ENCODE measurements at regions not wholly inside any gene's neighbourhood (a gene's known extent, or its start where the extent isn't known, plus 50 kb on each side); places are given as distances from the start of the nearest gene placed in this dataset.

DNA sequence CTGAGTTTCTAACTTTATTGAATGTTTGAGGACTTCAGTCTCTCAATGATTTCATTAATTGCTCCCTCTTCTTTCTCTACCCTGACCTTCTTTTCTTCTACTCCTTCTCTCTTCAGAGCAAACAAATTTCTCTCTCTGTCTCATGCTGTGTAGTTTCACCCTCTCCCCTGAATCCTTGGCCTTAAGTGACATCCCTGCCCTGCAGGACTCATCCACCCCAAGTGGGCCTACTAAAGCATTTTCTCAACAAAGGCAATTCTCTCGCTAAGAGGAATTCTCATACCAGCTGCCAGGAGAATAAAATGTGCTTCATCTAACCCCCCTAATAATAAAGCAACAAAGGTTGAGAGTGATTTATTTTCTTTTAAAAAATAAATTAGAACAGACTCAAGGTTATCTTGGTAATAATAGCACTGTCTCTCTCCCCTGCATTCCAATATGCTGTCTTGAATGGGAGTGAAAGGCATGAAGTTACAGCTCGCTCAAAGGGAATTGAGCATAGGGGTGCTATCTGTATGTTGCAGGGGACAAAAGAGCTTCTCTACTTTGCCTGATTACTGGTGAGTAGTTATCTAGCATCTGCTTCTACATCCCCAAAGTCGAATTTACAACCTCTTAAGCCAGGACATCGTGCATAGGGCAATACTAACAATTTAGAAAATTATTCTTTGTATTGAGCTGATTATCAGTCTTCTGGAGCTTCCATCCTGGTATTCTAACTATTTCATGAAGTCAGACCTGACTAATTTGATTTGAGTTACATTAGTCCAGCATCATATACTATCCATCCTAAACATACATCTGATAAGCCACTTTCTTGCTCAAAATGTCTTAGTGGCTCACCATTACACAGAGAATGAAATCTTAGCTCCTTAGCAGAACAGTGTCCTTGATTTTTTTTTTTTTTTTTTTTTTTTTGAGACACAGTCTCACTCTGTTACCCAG is 76.9 kb upstream of the DNAJC19 start:
- in situ Hi-C loops (cut with HindIII; ENCODE audit: low pct_ligation_motif_present, low sequenced_read_pairs) = no loop called here

DNA sequence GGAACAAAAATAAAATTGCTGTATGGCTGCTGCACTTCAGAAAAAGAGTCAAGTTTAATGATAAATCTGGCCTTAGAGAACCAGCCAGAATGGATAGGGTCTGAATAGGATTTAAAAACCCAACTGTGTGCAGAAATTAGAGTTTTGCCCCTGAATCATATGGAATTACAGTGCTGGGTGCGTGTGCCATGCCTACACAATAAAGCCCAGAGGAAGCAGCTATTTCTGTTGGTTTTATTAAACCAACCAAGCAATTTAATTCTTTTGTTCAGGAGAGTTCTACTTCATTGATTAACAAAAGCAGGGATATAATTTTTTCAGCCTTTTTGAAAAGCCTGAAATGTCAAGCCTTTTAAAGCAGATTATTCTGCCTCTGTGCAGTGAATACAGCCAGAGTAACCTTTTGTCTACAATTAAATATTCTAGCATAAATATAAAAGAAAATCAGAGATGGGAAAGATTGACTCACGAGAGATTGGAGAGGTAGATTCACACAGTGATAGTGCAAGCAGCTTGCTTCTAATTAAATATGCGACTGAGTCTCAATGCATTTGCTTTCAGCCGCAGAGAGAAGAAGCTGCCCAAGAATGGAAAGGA is 66.7 kb upstream of the DNAJC19 start:
- Histone ChIP-seq H3K4me3 (ENCODE audit: low read depth, low read length) (no peak overlapping the region), H3K27ac (no peak overlapping the region), H3K36me3 (replicated peaks) (no peaks in the 10 kb centered on the region), H3K27me3 (replicated peaks) (no peaks in the 10 kb centered on the region)
- in situ Hi-C loops (cut with HindIII; ENCODE audit: low pct_ligation_motif_present, low sequenced_read_pairs) = no loop called here
- DNase-seq = no peak
- TF ChIP-seq, protein P1, sequence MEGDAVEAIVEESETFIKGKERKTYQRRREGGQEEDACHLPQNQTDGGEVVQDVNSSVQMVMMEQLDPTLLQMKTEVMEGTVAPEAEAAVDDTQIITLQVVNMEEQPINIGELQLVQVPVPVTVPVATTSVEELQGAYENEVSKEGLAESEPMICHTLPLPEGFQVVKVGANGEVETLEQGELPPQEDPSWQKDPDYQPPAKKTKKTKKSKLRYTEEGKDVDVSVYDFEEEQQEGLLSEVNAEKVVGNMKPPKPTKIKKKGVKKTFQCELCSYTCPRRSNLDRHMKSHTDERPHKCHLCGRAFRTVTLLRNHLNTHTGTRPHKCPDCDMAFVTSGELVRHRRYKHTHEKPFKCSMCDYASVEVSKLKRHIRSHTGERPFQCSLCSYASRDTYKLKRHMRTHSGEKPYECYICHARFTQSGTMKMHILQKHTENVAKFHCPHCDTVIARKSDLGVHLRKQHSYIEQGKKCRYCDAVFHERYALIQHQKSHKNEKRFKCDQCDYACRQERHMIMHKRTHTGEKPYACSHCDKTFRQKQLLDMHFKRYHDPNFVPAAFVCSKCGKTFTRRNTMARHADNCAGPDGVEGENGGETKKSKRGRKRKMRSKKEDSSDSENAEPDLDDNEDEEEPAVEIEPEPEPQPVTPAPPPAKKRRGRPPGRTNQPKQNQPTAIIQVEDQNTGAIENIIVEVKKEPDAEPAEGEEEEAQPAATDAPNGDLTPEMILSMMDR (IDR thresholded peaks at IDR 0.05; ENCODE audit: low read depth, low read length, missing control alignments) = no peak

More for the DNA sequence above, 76.9 kb upstream of the DNAJC19 start:
- DNase-seq = no peak
- no peaks in the 10 kb centered on the region for H3K27me3 ChIP-seq (replicated peaks)
- H3K27ac ChIP-seq = no peak overlapping the region
- no peaks in the 10 kb centered on the region for H3K36me3 ChIP-seq (replicated peaks)
- no peak overlapping the region for H3K4me3 ChIP-seq (ENCODE audit: low read depth, low read length)
- TF ChIP-seq, protein P1 (IDR thresholded peaks at IDR 0.05; ENCODE audit: low read depth, low read length, missing control alignments) = no peak

DNA sequence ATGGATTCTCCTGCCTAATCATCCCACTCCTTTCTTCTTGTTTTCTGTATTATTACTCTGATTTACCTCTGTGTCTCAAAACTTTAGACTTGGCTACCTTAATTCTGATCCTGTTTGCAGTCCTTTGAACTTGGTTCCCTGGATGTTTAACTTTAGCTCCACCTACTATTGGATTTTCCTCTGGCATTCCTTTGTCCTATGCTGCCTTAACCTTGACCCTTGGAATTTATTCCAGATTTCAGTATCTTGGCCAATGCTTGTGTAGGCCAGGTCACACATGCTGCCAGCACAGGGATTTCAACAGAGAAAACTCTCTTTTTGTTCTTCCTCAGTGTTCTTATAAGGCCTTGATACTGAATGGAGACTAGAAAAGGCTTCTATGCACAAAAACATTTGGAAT is 65.0 kb upstream of the DNAJC19 start:
- TF ChIP-seq, protein P1 (IDR thresholded peaks at IDR 0.05; ENCODE audit: low read depth, low read length, missing control alignments) = no peak
- in situ Hi-C loops (cut with HindIII; ENCODE audit: low pct_ligation_motif_present, low sequenced_read_pairs) = no loop called here
- DNase-seq = no peak
- H3K36me3 ChIP-seq (replicated peaks) = no peaks in the 10 kb centered on the region
- no peak overlapping the region for H3K4me3 ChIP-seq (ENCODE audit: low read depth, low read length)
- H3K27me3 ChIP-seq (replicated peaks) = no peaks in the 10 kb centered on the region
- no peak overlapping the region for H3K27ac ChIP-seq

DNA sequence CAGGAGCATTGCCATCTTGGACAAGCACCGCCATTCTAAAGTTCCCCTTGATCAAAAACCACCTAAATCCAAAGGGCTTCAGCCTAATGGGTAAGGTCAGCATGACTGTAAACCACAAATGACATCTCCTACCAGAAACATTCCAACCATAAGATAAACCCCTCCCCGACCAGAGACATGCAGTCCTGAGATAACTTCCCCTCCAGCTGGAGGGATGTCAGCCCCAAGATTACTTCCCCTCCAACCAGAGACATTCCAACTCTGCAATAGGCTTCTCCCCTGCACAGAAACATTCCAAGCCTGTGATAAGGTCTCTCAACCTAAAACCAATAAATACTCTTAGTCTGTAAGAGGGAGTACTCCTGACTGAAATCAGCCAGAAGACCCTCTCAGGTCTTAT is 62.7 kb upstream of the DNAJC19 start:
- Histone ChIP-seq H3K27me3 (replicated peaks) (no peaks in the 10 kb centered on the region), H3K27ac (no peak overlapping the region), H3K4me3 (ENCODE audit: low read depth, low read length) (no peak overlapping the region), H3K36me3 (replicated peaks) (no peaks in the 10 kb centered on the region)
- peak; percentile 4 for DNase-seq
- TF ChIP-seq, protein P1 (IDR thresholded peaks at IDR 0.05; ENCODE audit: low read depth, low read length, missing control alignments) = no peak
- in situ Hi-C loops (cut with HindIII; ENCODE audit: low pct_ligation_motif_present, low sequenced_read_pairs) = no loop called here

DNA sequence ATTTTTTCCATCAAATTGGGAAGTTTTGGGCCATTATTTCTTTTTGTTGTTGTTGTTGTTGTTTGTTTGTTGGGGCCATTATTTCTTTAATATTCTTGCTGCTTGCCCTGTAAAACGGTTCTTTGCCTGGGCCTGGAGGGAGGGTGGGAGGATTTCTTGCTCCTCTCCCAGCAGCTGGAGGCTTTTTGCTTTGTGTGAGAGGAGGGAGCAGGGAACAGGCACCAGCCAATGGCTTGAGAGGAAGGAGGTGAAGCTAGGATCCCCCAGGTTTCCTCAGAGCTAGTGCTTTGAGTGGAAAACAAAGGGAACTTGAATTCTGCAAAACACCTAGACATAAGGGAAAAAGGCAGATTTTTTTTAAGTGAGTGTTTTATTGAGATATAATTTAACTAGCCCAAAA is 61.2 kb upstream of the DNAJC19 start:
- Histone ChIP-seq H3K27me3 (replicated peaks) (no peaks in the 10 kb centered on the region), H3K4me3 (ENCODE audit: low read depth, low read length) (no peak overlapping the region), H3K27ac (no peak overlapping the region), H3K36me3 (replicated peaks) (no peaks in the 10 kb centered on the region)
- no peak for DNase-seq
- in situ Hi-C loops (cut with HindIII; ENCODE audit: low pct_ligation_motif_present, low sequenced_read_pairs) = no loop called here
- TF ChIP-seq, protein P1 (IDR thresholded peaks at IDR 0.05; ENCODE audit: low read depth, low read length, missing control alignments) = no peak
